NCI-H2081 treated with DMSO at 0.1 percent for 48 hours (cell line): ENCODE measurements at regions not wholly inside any gene's neighbourhood (a gene's known extent, or its start where the extent isn't known, plus 50 kb on each side); places are given as distances from the start of the nearest gene placed in this dataset.

Experiments
- DNase-seq: peaks from one replicate; lab custom pipeline; 2025; lab: John Stamatoyannopoulos, UW

DNA sequence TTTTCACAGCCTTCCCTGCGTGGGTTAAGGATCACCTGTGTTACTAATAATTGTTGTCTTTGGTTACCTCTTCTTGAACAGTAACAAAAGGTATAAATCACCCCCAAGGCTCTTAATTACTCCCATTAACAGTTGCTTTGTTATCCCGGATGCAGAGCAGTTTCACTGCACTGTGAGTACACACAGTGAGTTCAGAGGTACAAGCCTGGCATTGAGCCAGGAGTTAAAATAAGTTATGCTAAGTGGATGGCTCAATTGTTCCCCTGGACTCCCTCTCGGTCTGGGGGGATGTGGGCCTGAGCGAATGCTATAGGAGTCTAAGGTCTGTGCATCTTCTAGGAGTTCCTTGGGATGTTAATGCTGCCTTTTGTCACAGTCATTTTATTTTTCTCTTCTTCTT lies 258.3 kb downstream of the ATG4C start:
- DNase-seq, result peak; percentile 71

DNA sequence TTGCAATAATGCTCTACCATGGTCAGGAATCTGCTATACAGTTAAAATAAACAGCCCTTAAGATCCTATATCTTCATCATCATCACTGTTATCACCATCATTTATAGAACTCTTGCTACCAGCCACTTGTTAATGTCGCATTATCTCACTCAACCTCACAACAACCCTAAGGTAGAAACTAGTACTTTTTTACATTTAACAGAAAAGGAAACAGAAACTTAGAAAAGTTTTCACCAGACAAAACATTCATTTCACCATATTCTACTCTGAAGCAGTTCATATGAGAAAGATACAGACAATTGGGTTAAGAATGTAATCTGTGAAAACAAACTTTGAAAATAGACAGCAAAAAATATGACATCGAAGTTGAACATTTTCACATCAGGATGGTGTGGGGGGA lies 262.6 kb downstream of the ATG4C start:
- DNase-seq, result no peak

DNA sequence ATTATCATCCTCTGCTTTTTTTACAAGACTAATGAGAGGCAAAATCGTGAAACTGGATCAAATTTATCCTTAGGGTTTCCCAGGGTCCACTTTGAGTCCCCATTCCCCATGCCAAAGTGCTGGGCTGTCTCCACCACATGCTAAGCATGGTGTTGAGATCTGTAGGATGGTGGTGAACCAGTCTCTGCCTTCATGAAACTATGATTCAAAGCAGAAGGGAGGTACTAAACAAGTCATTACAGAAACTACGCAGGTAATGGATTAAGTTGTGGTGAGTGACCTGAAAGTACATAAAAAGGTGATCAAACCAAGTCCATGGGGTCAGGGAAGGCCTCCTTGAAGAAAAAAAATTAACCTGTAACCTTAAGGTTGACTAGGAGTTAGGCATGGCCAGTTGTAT lies 265.2 kb downstream of the ATG4C start:
- no peak for DNase-seq

DNA sequence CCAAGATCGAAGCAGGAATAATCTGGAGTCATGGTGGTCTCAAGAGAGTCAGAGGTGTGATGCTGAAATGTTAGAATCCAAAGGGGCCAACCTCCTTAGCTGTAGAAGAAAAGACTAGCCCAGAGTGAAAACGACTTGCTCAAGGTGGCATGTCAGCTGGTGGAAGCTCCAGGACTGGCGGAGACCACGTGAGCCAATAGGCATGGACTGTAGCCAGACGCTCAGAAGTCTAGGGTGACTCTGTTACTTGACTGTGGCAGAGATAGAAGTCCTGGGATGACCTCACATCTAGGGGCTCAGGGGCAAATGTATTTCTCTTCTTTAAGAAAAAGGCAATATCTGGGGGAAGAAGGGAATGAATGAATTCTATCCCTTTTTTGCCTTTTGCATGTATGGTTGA lies 267.4 kb downstream of the ATG4C start:
- DNase-seq, result no peak

DNA sequence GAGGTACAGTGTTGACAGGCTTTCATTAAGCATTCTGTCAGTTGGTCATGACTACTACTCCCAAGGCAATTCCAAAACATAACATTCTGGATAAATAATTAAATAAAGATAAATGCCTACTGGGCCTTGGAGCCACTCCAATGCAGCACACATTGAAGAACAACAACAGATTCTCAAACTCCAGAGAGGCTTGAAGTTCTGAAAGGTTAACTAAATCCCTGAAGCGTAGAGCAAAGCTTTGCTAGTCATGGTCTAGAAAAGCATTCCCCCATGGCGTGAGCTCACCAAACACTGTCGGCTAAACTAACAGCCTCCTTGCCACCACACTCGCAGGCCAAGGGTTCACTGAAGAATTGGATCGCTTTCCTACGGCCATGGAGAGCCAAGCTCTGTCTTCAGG lies 268.0 kb downstream of the ATG4C start:
- no peak for DNase-seq

DNA sequence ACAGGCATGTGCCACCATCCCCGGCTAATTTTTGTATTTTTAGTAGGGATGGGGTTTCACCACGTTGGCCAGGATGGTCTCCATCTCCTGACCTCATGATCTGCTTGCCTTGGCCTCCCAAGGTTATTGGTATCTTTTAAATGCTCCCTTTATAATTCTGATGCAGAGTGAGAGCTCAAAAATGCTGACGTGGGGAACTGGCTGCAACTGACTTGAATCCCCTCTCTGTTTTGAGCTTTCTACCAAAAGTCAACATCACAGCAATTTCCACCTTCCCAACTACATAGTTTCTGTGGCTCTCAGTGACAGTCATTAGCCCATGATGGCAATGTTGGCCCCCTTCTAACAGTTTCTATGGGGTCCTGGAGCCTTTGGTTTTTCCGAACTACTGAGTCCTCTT lies 268.2 kb upstream of the FOXD3 start:
- DNase-seq, result no peak

DNA sequence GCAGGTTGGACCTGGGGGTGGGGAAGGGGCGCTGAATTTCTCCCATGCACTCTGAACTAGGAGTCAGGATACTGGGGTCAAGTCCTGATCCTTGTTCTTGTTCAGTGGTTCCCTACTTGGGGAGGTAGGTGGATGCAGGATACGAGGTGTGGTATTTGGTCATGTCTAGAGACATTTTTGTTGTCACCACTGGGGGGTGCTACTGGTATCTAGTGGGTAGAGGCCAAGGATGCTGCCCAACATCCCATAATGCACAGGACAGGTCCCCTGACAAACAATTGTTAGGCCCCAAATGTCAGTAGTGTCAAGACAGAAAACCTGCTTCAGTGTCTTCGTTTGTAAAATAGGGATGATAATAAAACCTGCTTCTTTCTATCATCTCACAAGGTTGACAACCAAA lies 259.0 kb upstream of the FOXD3 start:
- DNase-seq, result no peak

DNA sequence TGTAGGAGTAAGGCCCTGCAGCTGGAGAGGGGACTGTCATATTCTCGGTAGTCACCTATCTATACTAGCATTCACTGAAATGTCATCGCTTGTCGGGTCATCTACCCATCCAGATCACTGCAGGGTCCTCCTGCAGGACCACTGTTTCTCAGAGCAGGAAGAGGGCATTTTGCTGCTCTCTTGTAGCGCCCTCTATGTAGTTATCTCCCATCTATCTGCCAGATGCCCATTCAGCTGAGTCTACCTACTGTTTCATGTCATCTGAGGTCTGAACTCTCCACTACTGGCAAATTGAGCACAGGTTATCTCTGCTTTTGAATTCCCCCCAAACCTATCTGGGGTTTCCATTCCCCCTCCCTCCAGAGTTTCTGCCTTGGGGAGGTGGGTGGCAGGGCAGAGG lies 258.2 kb upstream of the FOXD3 start:
- no peak for DNase-seq

DNA sequence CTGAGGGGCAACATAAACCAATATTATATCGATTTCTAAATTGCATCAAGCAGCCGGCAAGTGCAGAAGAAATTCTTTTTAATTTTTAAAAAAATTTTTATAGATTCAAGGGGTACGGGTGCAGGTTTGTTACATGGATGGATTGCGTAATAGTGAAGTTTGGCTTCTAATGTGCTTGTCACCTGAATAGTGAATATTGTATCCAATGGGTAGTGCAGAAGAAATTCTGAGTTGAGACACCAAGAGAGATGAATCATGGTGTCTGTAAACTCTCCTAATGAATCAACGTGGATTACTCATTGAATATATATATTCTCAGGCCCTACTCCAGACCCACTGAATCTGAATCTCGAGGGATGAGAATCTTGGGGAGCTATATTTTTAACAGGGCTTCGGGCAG lies 253.7 kb upstream of the FOXD3 start:
- DNase-seq, result no peak

DNA sequence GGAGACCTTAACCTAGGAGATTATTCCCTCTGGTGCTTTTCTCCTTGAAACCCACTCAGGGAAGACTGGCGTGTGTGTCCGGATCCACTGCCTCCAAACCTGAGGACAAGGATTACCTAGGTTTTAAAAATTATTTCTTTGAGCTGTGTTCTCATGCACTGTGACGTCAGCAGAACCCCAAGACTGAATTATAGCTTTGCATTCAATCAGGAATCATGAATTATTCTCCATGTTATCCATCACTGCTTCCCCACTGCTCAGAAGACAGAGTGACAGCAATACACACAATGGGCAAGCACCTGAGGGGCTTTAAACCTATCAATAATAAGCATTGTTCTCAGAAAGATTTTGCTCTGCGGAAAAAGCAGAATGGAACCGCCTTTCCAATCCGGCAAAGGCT lies 253.2 kb upstream of the FOXD3 start:
- DNase-seq, result no peak

DNA sequence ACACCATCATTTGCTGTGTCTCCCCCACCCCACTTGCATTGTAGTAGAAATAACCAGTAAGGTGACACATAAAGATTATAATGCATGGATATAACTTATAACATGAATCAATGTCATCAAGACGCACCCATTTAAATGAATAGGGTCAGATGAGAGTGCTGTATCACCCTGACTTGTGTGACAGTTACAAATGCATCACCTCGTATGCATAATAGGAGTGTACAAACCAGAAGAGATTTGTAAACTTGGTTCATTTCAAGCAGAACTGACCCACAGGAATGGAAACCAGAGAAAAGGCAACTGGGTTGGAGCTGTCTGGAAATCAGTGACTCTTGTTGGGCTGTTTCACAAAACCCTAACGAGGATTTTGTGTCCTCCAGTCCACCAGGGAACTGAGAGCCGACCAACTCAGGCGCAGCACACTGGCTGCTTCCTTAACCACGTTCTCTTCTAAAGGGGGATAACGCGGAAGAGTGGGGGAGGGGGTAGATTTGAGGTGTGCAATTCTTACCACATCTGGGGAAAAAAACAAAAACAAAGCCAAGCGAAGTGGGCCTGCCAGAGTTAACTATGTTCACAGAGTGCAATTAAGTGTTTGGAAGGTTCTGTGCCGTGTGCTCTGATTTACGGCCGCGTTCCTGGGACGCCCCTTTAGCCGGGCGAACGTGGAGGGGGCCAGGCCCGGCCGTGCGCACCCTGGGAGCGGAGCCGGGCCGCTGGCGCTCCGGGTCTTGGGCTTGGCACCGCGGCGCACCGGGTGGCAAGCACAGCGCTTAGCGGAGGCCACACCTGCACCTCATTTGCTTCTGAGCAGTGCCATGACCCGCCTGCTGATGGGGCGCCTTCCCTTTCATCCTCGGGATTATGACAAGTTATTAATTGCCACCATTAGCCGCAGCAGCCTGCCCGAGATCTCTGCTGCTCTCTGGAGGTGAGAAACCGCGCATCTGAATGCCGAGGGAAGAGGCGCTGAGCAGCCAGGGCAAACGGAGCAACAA lies 248.8 kb upstream of the FOXD3 start:
- DNase-seq, result no peak

DNA sequence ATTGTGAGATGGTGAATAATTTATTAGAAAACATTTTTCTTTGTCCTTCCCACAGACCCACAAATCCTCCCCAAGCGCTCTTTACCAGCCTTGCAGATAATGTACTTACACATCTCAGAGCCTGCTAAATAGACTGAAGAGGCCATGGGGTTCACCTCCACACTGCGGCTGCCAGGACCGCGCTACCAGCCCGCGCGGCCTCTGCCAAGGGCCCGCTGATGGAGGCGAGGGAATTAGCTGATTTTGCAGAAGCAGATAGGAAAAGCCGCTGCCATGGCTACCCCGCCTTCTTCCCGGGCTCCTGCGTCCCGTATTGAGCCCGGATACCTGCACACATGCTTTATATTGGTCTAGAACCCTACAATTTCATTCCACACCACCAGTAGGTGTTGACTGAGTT lies 248.0 kb upstream of the FOXD3 start:
- no peak for DNase-seq

DNA sequence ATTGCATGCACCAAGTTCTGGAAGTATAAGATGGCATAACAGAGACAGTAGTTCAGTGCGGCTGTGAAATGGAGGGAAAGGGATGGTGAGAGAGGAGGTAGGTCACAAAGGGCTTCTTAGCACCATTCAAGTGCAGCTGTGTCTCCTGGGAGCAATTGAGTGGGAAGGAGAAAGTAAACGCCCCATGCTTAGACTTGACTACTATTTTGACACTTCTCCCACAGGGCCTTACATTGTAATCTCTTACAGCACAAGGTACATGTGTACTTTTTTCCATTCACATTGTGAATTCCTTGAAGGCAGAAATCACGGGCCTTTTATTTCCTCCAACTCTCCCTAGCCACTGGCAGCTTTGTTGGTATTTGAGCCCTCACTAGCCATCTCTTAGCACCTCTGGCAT lies 239.6 kb upstream of the FOXD3 start:
- no peak for DNase-seq

DNA sequence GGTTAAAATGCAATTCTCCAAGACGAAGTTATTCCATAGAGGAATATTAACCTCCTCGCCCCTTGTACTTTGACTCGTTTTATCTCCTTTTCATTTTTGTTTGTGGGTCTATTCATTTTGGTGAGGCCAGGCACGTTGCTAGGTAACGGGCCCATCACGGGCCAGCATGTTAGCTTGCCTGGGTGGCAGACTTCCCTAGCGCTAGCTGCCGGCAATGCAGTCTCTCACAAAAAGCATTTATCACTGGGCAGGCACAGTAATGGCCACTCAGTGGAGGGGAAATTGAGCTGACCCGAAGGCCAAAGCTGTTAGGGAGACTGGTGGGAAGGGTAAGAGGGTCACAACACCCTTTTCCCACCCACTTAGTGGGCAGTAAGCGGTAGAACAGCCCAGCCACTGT lies 234.4 kb upstream of the FOXD3 start:
- DNase-seq, result no peak

DNA sequence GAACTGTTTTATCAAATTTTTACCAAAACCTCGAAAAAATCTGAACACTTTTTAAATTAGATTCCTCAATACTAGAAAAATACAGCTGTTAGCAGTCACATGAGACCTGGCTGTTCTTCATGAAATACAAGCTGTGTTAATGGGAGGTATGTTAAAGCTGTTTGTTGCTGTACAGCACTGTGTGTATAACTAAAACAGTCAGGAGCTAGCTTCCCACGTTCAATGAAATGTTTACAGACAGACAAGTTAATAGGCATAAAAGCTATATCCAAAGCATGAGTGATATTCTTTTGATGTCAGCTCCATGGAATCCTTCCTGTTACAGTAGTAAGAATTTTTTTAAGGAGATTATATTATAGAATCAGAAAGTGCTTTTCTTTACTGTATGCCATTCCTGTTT lies 223.2 kb upstream of the FOXD3 start:
- no peak for DNase-seq

DNA sequence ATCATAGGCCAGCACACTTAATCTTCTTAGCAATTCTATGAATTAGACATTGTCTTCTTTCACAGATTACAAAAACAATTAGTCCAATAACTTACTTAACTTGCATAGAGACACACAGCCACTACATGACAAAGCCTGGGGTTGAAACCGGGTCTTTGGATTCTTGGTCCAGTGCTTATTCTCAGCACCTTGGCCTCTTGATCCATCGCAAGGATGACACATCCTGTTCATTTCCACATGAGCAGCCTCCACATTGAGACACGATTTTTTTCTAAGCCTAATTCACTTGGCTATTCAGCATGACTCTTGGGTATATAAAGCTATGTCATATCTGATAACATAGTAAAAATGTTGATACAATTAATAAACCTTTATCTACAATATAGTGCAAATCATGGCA lies 221.0 kb upstream of the FOXD3 start:
- DNase-seq, result no peak

DNA sequence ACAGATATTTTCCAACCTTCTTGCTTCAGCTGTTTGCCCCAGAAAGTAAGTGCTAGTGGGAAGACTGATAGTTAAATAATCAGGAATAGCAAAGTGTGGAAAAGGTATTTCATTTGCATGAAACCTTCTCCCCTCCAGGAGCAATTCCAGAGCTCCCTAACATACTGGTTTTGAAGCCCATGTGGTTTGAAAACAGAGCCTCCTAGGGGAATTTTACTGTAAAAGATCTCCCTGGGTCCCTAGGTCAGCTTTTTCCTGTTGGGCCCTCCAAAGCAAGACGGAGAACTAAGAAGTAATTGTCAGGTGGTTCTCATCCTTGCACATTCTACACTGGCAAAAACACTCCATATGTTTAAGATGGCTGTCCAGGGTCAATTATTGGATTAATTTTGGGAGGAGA lies 218.7 kb upstream of the FOXD3 start:
- DNase-seq, result no peak

DNA sequence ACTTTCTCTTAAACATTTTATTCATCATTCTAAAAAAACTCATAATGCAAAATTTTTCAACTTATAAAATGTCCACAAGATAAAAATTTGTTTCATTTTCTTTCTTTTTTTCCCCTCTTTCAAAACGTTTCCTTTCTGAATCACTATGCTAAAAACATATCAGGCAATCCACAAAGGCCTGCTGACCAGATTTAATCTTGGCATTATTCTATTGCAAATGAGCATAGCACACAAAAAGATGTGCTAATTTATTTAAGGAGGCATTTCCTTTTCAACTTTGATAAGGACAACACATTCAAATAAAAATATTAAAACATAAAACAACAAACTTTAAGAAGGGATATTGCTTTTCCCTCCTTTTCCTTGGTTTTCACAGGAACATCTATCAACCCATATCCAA lies 215.3 kb upstream of the FOXD3 start:
- no peak for DNase-seq

DNA sequence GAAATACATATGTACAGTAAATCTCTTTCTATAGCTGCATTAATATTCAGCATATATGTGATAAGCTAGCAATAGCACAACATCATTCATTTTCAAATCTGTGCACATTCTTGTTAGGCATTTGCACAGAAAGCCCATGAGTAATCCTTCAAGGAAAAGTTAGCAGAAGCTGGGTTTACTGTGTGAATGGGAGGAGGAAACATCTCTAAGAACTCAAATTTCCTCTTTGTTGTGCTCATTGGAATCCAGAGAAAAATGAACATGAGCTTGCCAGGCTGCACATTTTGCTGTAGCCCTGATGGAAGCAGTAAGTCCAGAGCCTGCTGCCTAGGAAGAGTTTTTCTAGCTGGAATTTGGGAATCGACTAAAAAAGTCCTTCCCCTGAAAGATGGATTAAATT lies 214.2 kb upstream of the FOXD3 start:
- DNase-seq, result no peak

DNA sequence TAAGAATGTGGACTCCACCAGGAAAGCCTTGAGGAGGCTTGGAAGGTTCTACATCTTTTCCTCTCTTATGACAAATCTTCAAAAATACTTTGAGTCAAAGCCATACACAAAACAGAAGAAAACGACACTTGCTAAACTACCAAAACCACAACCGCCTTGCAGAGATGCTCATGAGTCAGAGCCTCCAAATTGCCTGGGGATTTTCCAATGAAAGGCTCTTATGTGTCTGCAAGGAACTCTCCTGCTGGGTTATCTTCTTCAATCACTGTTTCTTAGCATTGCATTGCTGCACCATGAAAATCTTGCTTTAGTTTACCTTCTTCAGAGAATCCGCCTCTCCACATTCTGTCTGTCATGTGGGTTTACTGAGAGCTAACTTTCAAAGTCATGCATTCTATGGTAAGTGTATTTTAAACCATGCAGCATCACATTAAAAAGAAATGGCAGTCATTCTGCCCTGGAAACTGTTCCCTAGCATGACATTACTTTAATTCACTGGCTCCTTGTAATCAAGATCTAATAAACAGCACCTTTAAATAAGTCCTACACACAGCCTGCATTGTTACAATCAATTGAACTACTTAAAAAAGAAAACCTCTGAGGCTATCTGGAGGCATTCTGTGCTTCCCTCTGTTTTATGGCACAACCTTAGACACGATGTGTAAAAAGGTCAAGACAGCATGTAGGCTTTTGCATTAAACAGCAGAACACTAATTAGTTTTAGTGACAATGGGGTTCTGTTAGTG lies 210.0 kb upstream of the FOXD3 start:
- no peak for DNase-seq

DNA sequence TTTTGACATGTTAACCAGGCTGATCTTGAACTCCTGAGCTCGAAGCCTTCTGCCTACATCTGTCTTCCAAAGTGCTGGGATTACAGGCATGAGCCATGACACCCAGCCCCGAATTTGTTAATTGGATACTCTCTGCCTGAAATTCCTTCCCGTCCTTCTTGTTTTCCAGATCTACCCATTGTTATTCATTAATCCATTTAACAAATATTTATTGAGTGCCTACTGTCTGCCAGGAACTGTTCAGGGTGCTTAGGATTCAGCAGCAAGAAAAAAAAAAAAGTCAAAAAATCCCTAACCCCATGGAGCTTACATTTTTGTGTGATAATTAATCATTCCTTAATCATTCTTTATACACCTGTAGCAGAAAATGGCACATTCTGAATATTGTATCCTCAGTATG lies 206.8 kb upstream of the FOXD3 start:
- DNase-seq, result no peak

DNA sequence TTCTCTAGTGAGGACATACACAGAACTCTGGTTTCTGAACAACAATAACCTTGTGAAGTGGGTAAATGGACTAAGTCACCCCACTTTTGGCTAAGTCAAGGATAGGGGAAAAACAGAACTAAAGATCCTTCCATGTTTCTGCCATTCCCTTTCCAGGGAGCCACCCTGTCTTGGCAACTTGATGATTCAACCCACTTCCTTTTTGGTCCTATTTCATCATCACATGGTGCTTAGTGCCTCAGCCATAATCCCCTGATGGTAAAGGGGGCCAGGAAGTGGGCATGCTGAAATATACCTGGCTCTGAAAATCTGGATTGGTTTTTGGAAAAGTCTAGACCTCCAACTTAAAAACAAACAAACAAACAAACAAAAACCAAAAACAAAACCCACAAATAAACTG lies 206.4 kb upstream of the FOXD3 start:
- DNase-seq, result no peak

DNA sequence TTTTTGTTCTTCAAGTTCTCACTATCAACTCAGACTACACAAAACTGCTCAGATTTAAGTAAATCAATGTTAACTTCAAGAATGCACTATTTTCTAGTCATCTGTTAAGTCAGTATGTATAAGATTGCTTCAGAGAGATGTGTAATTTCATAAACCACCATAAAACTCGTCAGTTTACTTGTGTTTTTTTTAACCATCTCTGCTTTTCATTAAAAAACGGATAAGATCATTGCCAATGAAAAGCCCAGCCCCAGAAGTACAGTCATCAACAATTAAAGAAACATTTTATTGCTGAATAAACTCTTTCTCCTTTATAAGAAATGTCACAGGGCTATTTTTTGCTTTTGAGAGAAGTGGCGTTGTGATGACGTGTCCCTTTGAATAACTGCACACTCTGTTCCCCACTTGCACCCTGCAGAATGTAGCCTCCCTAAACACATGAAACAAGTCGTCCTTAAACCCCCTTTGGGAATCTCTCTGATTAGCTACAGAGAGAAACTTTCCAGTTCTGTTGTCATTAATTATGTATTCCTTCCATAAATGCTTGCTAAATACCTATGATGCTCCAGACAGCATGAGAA lies 202.7 kb upstream of the FOXD3 start:
- no peak for DNase-seq
